Gastroesophageal sphincter (tissue), 3 donors: ENCODE measurements at regions not wholly inside any gene's neighbourhood (a gene's known extent, or its start where the extent isn't known, plus 50 kb on each side); places are given as distances from the start of the nearest gene placed in this dataset.

Experiments
- POLR2A ChIP-seq, 2 donors: fragments of 450-650 bp; IDR thresholded peaks; one replicate each; pipeline ENCODE4 v1.6.1; 2017; ENCODE audit warnings: antibody characterized with exemption in 2 of 2, mild to moderate bottlenecking in 2 of 2, moderate library complexity in 1 of 2
- TF ChIP-seq, protein P1 (sequence below), 4 experiments: fragments of 200-600 bp in 2 of 4; fragments of 450-650 bp in 2 of 4; sonication (generic) in 1 of 4; IDR thresholded peaks; one replicate each; pipeline ENCODE4 v1.5.1; 2017 to 2019; ENCODE audit warnings: antibody characterized with exemption in 4 of 4, mild to moderate bottlenecking in 2 of 4, moderate library complexity in 2 of 4

- TF ChIP-seq, protein P1, sequence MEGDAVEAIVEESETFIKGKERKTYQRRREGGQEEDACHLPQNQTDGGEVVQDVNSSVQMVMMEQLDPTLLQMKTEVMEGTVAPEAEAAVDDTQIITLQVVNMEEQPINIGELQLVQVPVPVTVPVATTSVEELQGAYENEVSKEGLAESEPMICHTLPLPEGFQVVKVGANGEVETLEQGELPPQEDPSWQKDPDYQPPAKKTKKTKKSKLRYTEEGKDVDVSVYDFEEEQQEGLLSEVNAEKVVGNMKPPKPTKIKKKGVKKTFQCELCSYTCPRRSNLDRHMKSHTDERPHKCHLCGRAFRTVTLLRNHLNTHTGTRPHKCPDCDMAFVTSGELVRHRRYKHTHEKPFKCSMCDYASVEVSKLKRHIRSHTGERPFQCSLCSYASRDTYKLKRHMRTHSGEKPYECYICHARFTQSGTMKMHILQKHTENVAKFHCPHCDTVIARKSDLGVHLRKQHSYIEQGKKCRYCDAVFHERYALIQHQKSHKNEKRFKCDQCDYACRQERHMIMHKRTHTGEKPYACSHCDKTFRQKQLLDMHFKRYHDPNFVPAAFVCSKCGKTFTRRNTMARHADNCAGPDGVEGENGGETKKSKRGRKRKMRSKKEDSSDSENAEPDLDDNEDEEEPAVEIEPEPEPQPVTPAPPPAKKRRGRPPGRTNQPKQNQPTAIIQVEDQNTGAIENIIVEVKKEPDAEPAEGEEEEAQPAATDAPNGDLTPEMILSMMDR (IDR thresholded peaks at IDR 0.05), result no peak
- TF ChIP-seq POLR2A (IDR thresholded peaks at IDR 0.05), result no peak
Measured at GRCh38 chr1:9421533-9421873, 117.8 kb upstream of the SLC25A33 start.
